ENCODE measurements at regions not wholly inside any gene's neighbourhood (a gene's known extent, or its start where the extent isn't known, plus 50 kb on each side); places are given as distances from the start of the nearest gene placed in this dataset.

GRCh38 chr22:46031066-46031465 lies 54.1 kb upstream of the WNT7B start:
- Histone ChIP-seq H3K27me3 (ENCODE audit: low read length) (no peaks in the 10 kb centered on the region), H3K79me2 (ENCODE audit: insufficient read depth, low read length) (no peaks in the 10 kb centered on the region), H4K20me1 (ENCODE audit: low read depth, low read length) (no peaks in the 10 kb centered on the region), H2AFZ (ENCODE audit: low read depth, low read length, severe bottlenecking) (no peak overlapping the region), H3K9me3 (ENCODE audit: insufficient read depth, low read length) (peaks cover 6% of the 10 kb centered on the region; the same call in 1 of the 2 replicates), H3K9me2 (replicated peaks; ENCODE audit: insufficient read depth, low read length) (no peaks in the 10 kb centered on the region), H3K4me3 (ENCODE audit: insufficient read depth, low read length, poor library complexity, severe bottlenecking) (no peak overlapping the region), H3K9ac (ENCODE audit: low read length) (no peak overlapping the region), H3F3A (ENCODE audit: insufficient read depth) (no peaks in the 10 kb centered on the region), H3K27ac (ENCODE audit: low read depth, low read length) (no peak overlapping the region), H3K4me2 (ENCODE audit: low read depth, low read length, poor library complexity, severe bottlenecking) (no peak overlapping the region), H3K36me3 (ENCODE audit: low read length) (no peaks in the 10 kb centered on the region)
- no peak for TF ChIP-seq CTCF (IDR thresholded peaks at IDR 0.05; ENCODE audit: insufficient read depth, low read length, poor library complexity, severe bottlenecking)
- no peak for TF ChIP-seq EZH2phosphoT487 (conservative IDR thresholded peaks at IDR 0.05; ENCODE audit: low read length)

GRCh38 chr22:46031557-46031956 lies 54.6 kb upstream of the WNT7B start:
- TF ChIP-seq CTCF (IDR thresholded peaks at IDR 0.05; ENCODE audit: insufficient read depth, low read length, poor library complexity, severe bottlenecking) = no peak
- TF ChIP-seq EZH2phosphoT487 (conservative IDR thresholded peaks at IDR 0.05; ENCODE audit: low read length) = no peak
- Histone ChIP-seq H2AFZ (ENCODE audit: low read depth, low read length, severe bottlenecking) (no peak overlapping the region), H3K9ac (ENCODE audit: low read length) (no peak overlapping the region)

GRCh38 chr22:46031965-46032851 lies 55.2 kb upstream of the WNT7B start:
- TF ChIP-seq EZH2phosphoT487 (conservative IDR thresholded peaks at IDR 0.05; ENCODE audit: low read length) (no peak), CTCF (IDR thresholded peaks at IDR 0.05; ENCODE audit: insufficient read depth, low read length, poor library complexity, severe bottlenecking) (no peak)
- Histone ChIP-seq H3F3A (ENCODE audit: insufficient read depth) (no peaks in the 10 kb centered on the region), H3K27ac (ENCODE audit: low read depth, low read length) (no peak overlapping the region), H3K9me3 (ENCODE audit: insufficient read depth, low read length) (peaks cover 6% of the 10 kb centered on the region; the same call in 1 of the 2 replicates), H3K27me3 (ENCODE audit: low read length) (no peaks in the 10 kb centered on the region), H4K20me1 (ENCODE audit: low read depth, low read length) (no peaks in the 10 kb centered on the region), H3K4me2 (ENCODE audit: low read depth, low read length, poor library complexity, severe bottlenecking) (no peak overlapping the region), H3K36me3 (ENCODE audit: low read length) (no peaks in the 10 kb centered on the region), H3K9ac (ENCODE audit: low read length) (no peak overlapping the region), H3K4me3 (ENCODE audit: insufficient read depth, low read length, poor library complexity, severe bottlenecking) (no peak overlapping the region), H3K9me2 (replicated peaks; ENCODE audit: insufficient read depth, low read length) (no peaks in the 10 kb centered on the region), H3K79me2 (ENCODE audit: insufficient read depth, low read length) (no peaks in the 10 kb centered on the region), H2AFZ (ENCODE audit: low read depth, low read length, severe bottlenecking) (no peak overlapping the region)

More at GRCh38 chr22:46031557-46031956, 54.6 kb upstream of the WNT7B start:
- no peaks in the 10 kb centered on the region for H4K20me1 ChIP-seq (ENCODE audit: low read depth, low read length)
- no peaks in the 10 kb centered on the region for H3K27me3 ChIP-seq (ENCODE audit: low read length)
- H3K4me2 ChIP-seq (ENCODE audit: low read depth, low read length, poor library complexity, severe bottlenecking) = no peak overlapping the region
- H3F3A ChIP-seq (ENCODE audit: insufficient read depth) = no peaks in the 10 kb centered on the region
- H3K36me3 ChIP-seq (ENCODE audit: low read length) = no peaks in the 10 kb centered on the region
- peaks cover 6% of the 10 kb centered on the region; the same call in 1 of the 2 replicates for H3K9me3 ChIP-seq (ENCODE audit: insufficient read depth, low read length)
- H3K4me3 ChIP-seq (ENCODE audit: insufficient read depth, low read length, poor library complexity, severe bottlenecking) = no peak overlapping the region
- H3K27ac ChIP-seq (ENCODE audit: low read depth, low read length) = no peak overlapping the region
- H3K79me2 ChIP-seq (ENCODE audit: insufficient read depth, low read length) = no peaks in the 10 kb centered on the region
- no peaks in the 10 kb centered on the region for H3K9me2 ChIP-seq (replicated peaks; ENCODE audit: insufficient read depth, low read length)

Measured in SU-DHL-6 (cell line).